ENCODE measurements at regions not wholly inside any gene's neighbourhood (a gene's known extent, or its start where the extent isn't known, plus 50 kb on each side); places are given as distances from the start of the nearest gene placed in this dataset.

GRCh38 chr2:220263300-220263699 is 635.9 kb downstream of the SLC4A3 start:
- no peaks in the 10 kb centered on the region for H3K4me1 ChIP-seq (ENCODE audit: control insufficient read depth, insufficient read depth, low read length)
- H3K9me3 ChIP-seq (replicated peaks; ENCODE audit: low read length): no peaks in the 10 kb centered on the region
- H3K9ac ChIP-seq (ENCODE audit: low read depth, low read length): no peak overlapping the region
- H3K4me2 ChIP-seq (ENCODE audit: low read length): no peak overlapping the region
- no peak overlapping the region for H3K4me3 ChIP-seq (ENCODE audit: low read length)
- no peaks in the 10 kb centered on the region for H3K36me3 ChIP-seq (ENCODE audit: insufficient read depth, low read length)
- no peaks in the 10 kb centered on the region for H3K27me3 ChIP-seq (ENCODE audit: control insufficient read depth, insufficient read depth, low read length)

GRCh38 chr2:220269367-220269766 is 641.9 kb downstream of the SLC4A3 start:
- Histone ChIP-seq H3K36me3 (ENCODE audit: insufficient read depth, low read length) (no peaks in the 10 kb centered on the region), H3K9ac (ENCODE audit: low read depth, low read length) (no peak overlapping the region)

GRCh38 chr2:220270481-220271070 is 643.1 kb downstream of the SLC4A3 start:
- H3K4me1 ChIP-seq (ENCODE audit: control insufficient read depth, insufficient read depth, low read length): no peaks in the 10 kb centered on the region
- no peaks in the 10 kb centered on the region for H3K36me3 ChIP-seq (ENCODE audit: insufficient read depth, low read length)
- no peak overlapping the region for H3K4me3 ChIP-seq (ENCODE audit: low read length)
- H3K9me3 ChIP-seq (replicated peaks; ENCODE audit: low read length): no peaks in the 10 kb centered on the region
- no peak overlapping the region for H3K9ac ChIP-seq (ENCODE audit: low read depth, low read length)
- no peaks in the 10 kb centered on the region for H3K27me3 ChIP-seq (ENCODE audit: control insufficient read depth, insufficient read depth, low read length)
- no peak overlapping the region for H3K4me2 ChIP-seq (ENCODE audit: low read length)

More at GRCh38 chr2:220269367-220269766, 641.9 kb downstream of the SLC4A3 start:
- Histone ChIP-seq H3K4me2 (ENCODE audit: low read length) (no peak overlapping the region), H3K4me1 (ENCODE audit: control insufficient read depth, insufficient read depth, low read length) (no peaks in the 10 kb centered on the region), H3K4me3 (ENCODE audit: low read length) (no peak overlapping the region), H3K27me3 (ENCODE audit: control insufficient read depth, insufficient read depth, low read length) (no peaks in the 10 kb centered on the region), H3K9me3 (replicated peaks; ENCODE audit: low read length) (no peaks in the 10 kb centered on the region)

GRCh38 chr2:220272656-220273055 is 645.2 kb downstream of the SLC4A3 start:
- Histone ChIP-seq H3K4me3 (ENCODE audit: low read length) (no peak overlapping the region), H3K4me1 (ENCODE audit: control insufficient read depth, insufficient read depth, low read length) (peaks cover 9% of the 10 kb centered on the region), H3K27me3 (ENCODE audit: control insufficient read depth, insufficient read depth, low read length) (no peaks in the 10 kb centered on the region), H3K36me3 (ENCODE audit: insufficient read depth, low read length) (no peaks in the 10 kb centered on the region), H3K9ac (ENCODE audit: low read depth, low read length) (no peak overlapping the region), H3K9me3 (replicated peaks; ENCODE audit: low read length) (no peaks in the 10 kb centered on the region), H3K4me2 (ENCODE audit: low read length) (no peak overlapping the region)

GRCh38 chr2:220273082-220273481 is 645.7 kb downstream of the SLC4A3 start:
- Histone ChIP-seq H3K4me3 (ENCODE audit: low read length) (no peak overlapping the region), H3K9ac (ENCODE audit: low read depth, low read length) (no peak overlapping the region), H3K36me3 (ENCODE audit: insufficient read depth, low read length) (no peaks in the 10 kb centered on the region), H3K9me3 (replicated peaks; ENCODE audit: low read length) (no peaks in the 10 kb centered on the region), H3K4me1 (ENCODE audit: control insufficient read depth, insufficient read depth, low read length) (peaks cover 13% of the 10 kb centered on the region), H3K4me2 (ENCODE audit: low read length) (no peak overlapping the region), H3K27me3 (ENCODE audit: control insufficient read depth, insufficient read depth, low read length) (no peaks in the 10 kb centered on the region)

- no peaks in the 10 kb centered on the region for H3K9me3 ChIP-seq (replicated peaks; ENCODE audit: low read length)
- no peaks in the 10 kb centered on the region for H3K27me3 ChIP-seq (ENCODE audit: control insufficient read depth, insufficient read depth, low read length)
- no peak overlapping the region for H3K9ac ChIP-seq (ENCODE audit: low read depth, low read length)
- peaks cover 29% of the 10 kb centered on the region for H3K4me1 ChIP-seq (ENCODE audit: control insufficient read depth, insufficient read depth, low read length)
- no peak overlapping the region for H3K4me3 ChIP-seq (ENCODE audit: low read length)
- no peak overlapping the region for H3K4me2 ChIP-seq (ENCODE audit: low read length)
- no peaks in the 10 kb centered on the region for H3K36me3 ChIP-seq (ENCODE audit: insufficient read depth, low read length)
These were observed 648.0 kb downstream of the SLC4A3 start for GRCh38 chr2:220275454-220275853.

GRCh38 chr2:220276741-220277444 is 649.5 kb downstream of the SLC4A3 start:
- H3K36me3 ChIP-seq (ENCODE audit: insufficient read depth, low read length): no peaks in the 10 kb centered on the region
- H3K4me3 ChIP-seq (ENCODE audit: low read length): no peak overlapping the region
- H3K9ac ChIP-seq (ENCODE audit: low read depth, low read length): no peak overlapping the region
- H3K27me3 ChIP-seq (ENCODE audit: control insufficient read depth, insufficient read depth, low read length): no peaks in the 10 kb centered on the region
- H3K4me2 ChIP-seq (ENCODE audit: low read length): no peak overlapping the region
- H3K9me3 ChIP-seq (replicated peaks; ENCODE audit: low read length): no peaks in the 10 kb centered on the region
- peaks cover 32% of the 10 kb centered on the region for H3K4me1 ChIP-seq (ENCODE audit: control insufficient read depth, insufficient read depth, low read length)

- H3K9me3 ChIP-seq (replicated peaks; ENCODE audit: low read length): no peaks in the 10 kb centered on the region
- H3K4me3 ChIP-seq (ENCODE audit: low read length): no peak overlapping the region
These were observed 650.1 kb downstream of the SLC4A3 start for GRCh38 chr2:220277445-220277975.

GRCh38 chr2:220278022-220278421 is 650.6 kb downstream of the SLC4A3 start:
- Histone ChIP-seq H3K9ac (ENCODE audit: low read depth, low read length) (no peak overlapping the region), H3K36me3 (ENCODE audit: insufficient read depth, low read length) (no peaks in the 10 kb centered on the region), H3K27me3 (ENCODE audit: control insufficient read depth, insufficient read depth, low read length) (no peaks in the 10 kb centered on the region), H3K4me3 (ENCODE audit: low read length) (no peak overlapping the region), H3K9me3 (replicated peaks; ENCODE audit: low read length) (no peaks in the 10 kb centered on the region), H3K4me2 (ENCODE audit: low read length) (no peak overlapping the region), H3K4me1 (ENCODE audit: control insufficient read depth, insufficient read depth, low read length) (peaks cover 32% of the 10 kb centered on the region)

More at GRCh38 chr2:220277445-220277975, 650.1 kb downstream of the SLC4A3 start:
- H3K4me2 ChIP-seq (ENCODE audit: low read length): no peak overlapping the region
- H3K4me1 ChIP-seq (ENCODE audit: control insufficient read depth, insufficient read depth, low read length): peaks cover 32% of the 10 kb centered on the region
- H3K36me3 ChIP-seq (ENCODE audit: insufficient read depth, low read length): no peaks in the 10 kb centered on the region
- no peaks in the 10 kb centered on the region for H3K27me3 ChIP-seq (ENCODE audit: control insufficient read depth, insufficient read depth, low read length)
- H3K9ac ChIP-seq (ENCODE audit: low read depth, low read length): no peak overlapping the region

- Histone ChIP-seq H3K4me2 (ENCODE audit: low read length) (peak overlapping the region; percentile 62), H3K4me3 (ENCODE audit: low read length) (peak overlapping the region; percentile 36), H3K9me3 (replicated peaks; ENCODE audit: low read length) (no peaks in the 10 kb centered on the region), H3K27me3 (ENCODE audit: control insufficient read depth, insufficient read depth, low read length) (no peaks in the 10 kb centered on the region), H3K36me3 (ENCODE audit: insufficient read depth, low read length) (no peaks in the 10 kb centered on the region), H3K9ac (ENCODE audit: low read depth, low read length) (peak overlapping the region; percentile 61), H3K4me1 (ENCODE audit: control insufficient read depth, insufficient read depth, low read length) (peaks cover 32% of the 10 kb centered on the region)
These were observed 651.9 kb downstream of the SLC4A3 start for GRCh38 chr2:220279372-220279771.

GRCh38 chr2:220279840-220280239 is 652.4 kb downstream of the SLC4A3 start:
- H3K4me2 ChIP-seq (ENCODE audit: low read length): peak overlapping the region; percentile 62
- no peaks in the 10 kb centered on the region for H3K36me3 ChIP-seq (ENCODE audit: insufficient read depth, low read length)
- H3K9me3 ChIP-seq (replicated peaks; ENCODE audit: low read length): no peaks in the 10 kb centered on the region
- no peaks in the 10 kb centered on the region for H3K27me3 ChIP-seq (ENCODE audit: control insufficient read depth, insufficient read depth, low read length)
- H3K4me1 ChIP-seq (ENCODE audit: control insufficient read depth, insufficient read depth, low read length): peaks cover 32% of the 10 kb centered on the region
- peak overlapping the region; percentile 61 for H3K9ac ChIP-seq (ENCODE audit: low read depth, low read length)
- peak overlapping the region; percentile 36 for H3K4me3 ChIP-seq (ENCODE audit: low read length)

GRCh38 chr2:220280736-220281135 is 653.3 kb downstream of the SLC4A3 start:
- Histone ChIP-seq H3K27me3 (ENCODE audit: control insufficient read depth, insufficient read depth, low read length) (no peaks in the 10 kb centered on the region), H3K9ac (ENCODE audit: low read depth, low read length) (no peak overlapping the region), H3K4me2 (ENCODE audit: low read length) (no peak overlapping the region), H3K4me1 (ENCODE audit: control insufficient read depth, insufficient read depth, low read length) (peaks cover 32% of the 10 kb centered on the region), H3K9me3 (replicated peaks; ENCODE audit: low read length) (no peaks in the 10 kb centered on the region), H3K36me3 (ENCODE audit: insufficient read depth, low read length) (no peaks in the 10 kb centered on the region), H3K4me3 (ENCODE audit: low read length) (no peak overlapping the region)
